HEK293 (cell line): ENCODE measurements at regions not wholly inside any gene's neighbourhood (a gene's known extent, or its start where the extent isn't known, plus 50 kb on each side); places are given as distances from the start of the nearest gene placed in this dataset.
"Not testable (repeated sequence)": the region's sequence is repeated elsewhere in the genome, so short reads cannot be mapped to it uniquely, and the experiment has no call there.

Source experiments
- CTCF ChIA-PET: fragments of 350-600 bp; formaldehyde crosslinking; extraction: SDS; loops from one replicate; lab custom pipeline; 2021; ENCODE audit warnings: antibody characterized with exemption; lab: Yijun Ruan, JAX
- POLR2A ChIA-PET: fragments of 300-600 bp; formaldehyde crosslinking; extraction: SDS; loops from one replicate; lab custom pipeline; 2020; ENCODE audit warnings: antibody characterized with exemption, inconsistent platforms; lab: Yijun Ruan, JAX
- H3K27ac ChIP-seq: fragments of 200-500 bp; sonication (Bioruptor generic); 2 replicates; pipeline ENCODE4 v1.5.1; 2014; ENCODE audit warnings: low read depth, low read length, control low read depth, inconsistent platforms; ENCODE audit errors: extremely low read depth
- H3K36me3 ChIP-seq, 2 experiments: fragments of 200-500 bp in 1 of 2; sonication (Bioruptor generic) in 1 of 2; 1 replicate in 1 of 2; 2 replicates in 1 of 2; pipeline ENCODE4 v1.5.1; 2014 to 2017; ENCODE audit warnings: inconsistent platforms in 2 of 2, low read length in 2 of 2; ENCODE audit not compliant: control insufficient read depth in 2 of 2, insufficient read depth in 1 of 2
- H3K4me1 ChIP-seq: fragments of 200-500 bp; sonication (Bioruptor generic); 2 replicates; pipeline ENCODE4 v1.5.1; 2014; ENCODE audit warnings: mild to moderate bottlenecking, low read length, inconsistent platforms; ENCODE audit not compliant: control insufficient read depth, insufficient read depth
- H3K4me3 ChIP-seq: 2 replicates; pipeline ENCODE4 v1.5.1; 2011; ENCODE audit warnings: low read depth, mild to moderate bottlenecking, control low read depth, low read length, moderate library complexity
- H3K9me3 ChIP-seq: fragments of 200-500 bp; sonication (Bioruptor generic); 2 replicates; pipeline ENCODE4 v1.5.1; 2014; ENCODE audit warnings: low read depth, low read length, inconsistent platforms; ENCODE audit not compliant: control insufficient read depth, insufficient read depth
- GLI4 ChIP-seq: fragments of 450-650 bp; formaldehyde crosslinking; IDR thresholded peaks from 2 replicates; pipeline ENCODE4 v1.5.1; 2016; ENCODE audit warnings: missing biosample characterization, missing genetic modification characterization
- KLF16 ChIP-seq: fragments of 450-650 bp; formaldehyde crosslinking; IDR thresholded peaks from 2 replicates; pipeline ENCODE4 v1.5.1; 2017; ENCODE audit warnings: missing biosample characterization, missing genetic modification characterization
- KLF7 ChIP-seq: fragments of 450-650 bp; formaldehyde crosslinking; IDR thresholded peaks from 2 replicates; pipeline ENCODE4 v1.5.1; 2016; ENCODE audit warnings: missing biosample characterization, missing genetic modification characterization, borderline replicate concordance
- SP7 ChIP-seq: fragments of 450-650 bp; formaldehyde crosslinking; IDR thresholded peaks from 2 replicates; pipeline ENCODE4 v1.5.1; 2016; ENCODE audit warnings: missing biosample characterization, missing genetic modification characterization
- ZBTB21 ChIP-seq: fragments of 450-650 bp; formaldehyde crosslinking; IDR thresholded peaks from 2 replicates; pipeline ENCODE4 v1.5.1; 2017; ENCODE audit warnings: missing biosample characterization, missing genetic modification characterization
- ZNF121 ChIP-seq: fragments of 450-650 bp; formaldehyde crosslinking; IDR thresholded peaks from 2 replicates; pipeline ENCODE4 v1.5.1; 2016; ENCODE audit warnings: missing biosample characterization, missing genetic modification characterization
- ZNF132 ChIP-seq: fragments of 450-650 bp; formaldehyde crosslinking; IDR thresholded peaks from 2 replicates; pipeline ENCODE4 v1.5.1; 2017; ENCODE audit warnings: missing biosample characterization, missing genetic modification characterization, borderline replicate concordance
- ZNF239 ChIP-seq: fragments of 450-650 bp; formaldehyde crosslinking; IDR thresholded peaks from 2 replicates; pipeline ENCODE4 v1.5.1; 2016; ENCODE audit warnings: missing biosample characterization, missing genetic modification characterization
- ZNF24 ChIP-seq: fragments of 450-650 bp; formaldehyde crosslinking; IDR thresholded peaks from 2 replicates; pipeline ENCODE4 v1.5.1; 2016; ENCODE audit warnings: missing biosample characterization, missing genetic modification characterization
- ZNF335 ChIP-seq: fragments of 450-650 bp; formaldehyde crosslinking; conservative IDR thresholded peaks from 2 replicates; pipeline ENCODE4 v1.5.1; 2016; ENCODE audit warnings: missing biosample characterization, missing genetic modification characterization
- ZNF394 ChIP-seq: fragments of 450-650 bp; formaldehyde crosslinking; IDR thresholded peaks from 2 replicates; pipeline ENCODE4 v1.5.1; 2016; ENCODE audit warnings: missing biosample characterization, missing genetic modification characterization, mild to moderate bottlenecking, moderate library complexity, borderline replicate concordance
- ZNF398 ChIP-seq: fragments of 450-650 bp; formaldehyde crosslinking; IDR thresholded peaks from 2 replicates; pipeline ENCODE4 v1.5.1; 2017; ENCODE audit warnings: missing biosample characterization, missing genetic modification characterization
- ZNF423 ChIP-seq: fragments of 450-650 bp; formaldehyde crosslinking; IDR thresholded peaks from 2 replicates; pipeline ENCODE4 v1.5.1; 2016; ENCODE audit warnings: missing biosample characterization, missing genetic modification characterization
- ZNF623 ChIP-seq: fragments of 450-650 bp; formaldehyde crosslinking; IDR thresholded peaks from 2 replicates; pipeline ENCODE4 v1.5.1; 2016; ENCODE audit warnings: missing biosample characterization, missing genetic modification characterization
- ZNF654 ChIP-seq: fragments of 450-650 bp; formaldehyde crosslinking; IDR thresholded peaks from 2 replicates; pipeline ENCODE4 v1.5.1; 2016; ENCODE audit warnings: low read depth, missing biosample characterization, missing genetic modification characterization
- ZNF692 ChIP-seq: fragments of 450-650 bp; formaldehyde crosslinking; IDR thresholded peaks from 2 replicates; pipeline ENCODE4 v1.5.1; 2016; ENCODE audit warnings: missing biosample characterization, missing genetic modification characterization

- H3K9me3 ChIP-seq, H3K36me3 ChIP-seq, H3K4me1 ChIP-seq, H3K27ac ChIP-seq, H3K4me3 ChIP-seq, CTCF ChIA-PET, POLR2A ChIA-PET: not testable (repeated sequence)
Measured at GRCh38 chr2:44067791-44068181, 72.0 kb upstream of the LRPPRC start.

GRCh38 chr2:44071454-44072046, 75.8 kb upstream of the LRPPRC start:
- no peak for TF ChIP-seq ZNF132 (tag by site-specific recombination)
- TF ChIP-seq KLF16 (tag by site-specific recombination): no peak
- TF ChIP-seq ZNF623 (tag by site-specific recombination): no peak
- TF ChIP-seq ZNF394 (tag by site-specific recombination): no peak
- no peak for TF ChIP-seq ZBTB21 (tag by site-specific recombination)
- no peak for TF ChIP-seq KLF7
- TF ChIP-seq ZNF423 (tag by site-specific recombination): no peak
- TF ChIP-seq ZNF239 (tag by site-specific recombination): no peak
- TF ChIP-seq ZNF24 (tag by site-specific recombination): no peak
- Histone ChIP-seq H3K9me3 (no peaks in the 10 kb centered on the region), H3K27ac (no peak overlapping the region), H3K4me3 (no peak overlapping the region), H3K4me1 (no peaks in the 10 kb centered on the region), H3K36me3 (no peaks in the 10 kb centered on the region)
- POLR2A ChIA-PET: interaction anchor here (0.6 kb wide), 1 partner anchor 230 kb away, joined by 4 read pairs; no protein-coding TSS in a partner anchor
- CTCF ChIA-PET: interaction anchor here (0.6 to 1.9 kb wide), 5 partner anchors 17 to 36 kb away, joined by 3 to 7 read pairs (median 5); no protein-coding TSS in a partner anchor

GRCh38 chr2:44073667-44074066, 77.9 kb upstream of the LRPPRC start:
- peak; percentile 16; the same call in 1 of the 2 replicates for TF ChIP-seq ZNF121 (tag by site-specific recombination)
- H3K4me1 ChIP-seq, H3K9me3 ChIP-seq, POLR2A ChIA-PET, H3K27ac ChIP-seq, H3K36me3 ChIP-seq, H3K4me3 ChIP-seq: not testable (repeated sequence)
- CTCF ChIA-PET: interaction anchor here (1.4 to 1.9 kb wide), 3 partner anchors 13 to 218 kb away, joined by 4 to 10 read pairs (median 7); no protein-coding TSS in a partner anchor

- H3K9me3 ChIP-seq, H3K4me1 ChIP-seq, H3K4me3 ChIP-seq, H3K36me3 ChIP-seq, POLR2A ChIA-PET, H3K27ac ChIP-seq: not testable (repeated sequence)
- CTCF ChIA-PET: interaction anchor here (0.7 kb wide), 1 partner anchor 45 kb away, joined by 4 read pairs; no protein-coding TSS in a partner anchor
Measured at GRCh38 chr2:44074795-44075194, 79.0 kb upstream of the LRPPRC start.

- CTCF ChIA-PET: no interaction called here
- POLR2A ChIA-PET: no interaction called here
- no peak overlapping the region for H3K4me3 ChIP-seq
Measured at GRCh38 chr2:44075541-44075940, 79.8 kb upstream of the LRPPRC start.

More at GRCh38 chr2:44075541-44075940, 79.8 kb upstream of the LRPPRC start:
- Histone ChIP-seq H3K27ac (no peak overlapping the region), H3K9me3 (no peaks in the 10 kb centered on the region)
- peak; percentile 36; the same call in 1 of the 2 replicates for TF ChIP-seq ZNF398 (tag by site-specific recombination)
- TF ChIP-seq SP7: no peak
- peak; percentile 32; the same call in 1 of the 2 replicates for TF ChIP-seq ZBTB21 (tag by site-specific recombination)
- TF ChIP-seq ZNF335 (tag by site-specific recombination): peak; percentile 30; the same call in 1 of the 2 replicates
- TF ChIP-seq ZNF654: no peak
- TF ChIP-seq GLI4 (tag by site-specific recombination): no peak
- TF ChIP-seq ZNF692 (tag by site-specific recombination): 0 out of 2 replicates have a peak, but pooled peaks have one; percentile 36
- TF ChIP-seq, all 188 proteins: peak for 4
- Histone ChIP-seq H3K36me3 (no peaks in the 10 kb centered on the region), H3K4me1 (no peaks in the 10 kb centered on the region)
